Hepatocyte (in vitro differentiated cells): ENCODE measurements at regions not wholly inside any gene's neighbourhood (a gene's known extent, or its start where the extent isn't known, plus 50 kb on each side); places are given as distances from the start of the nearest gene placed in this dataset.

ENCODE experiments used
- DNase-seq: peaks from one replicate; pipeline ENCODE4 v3.0.0-alpha.2; 2016; ENCODE audit warnings: low spot score
- H2AFZ ChIP-seq: fragments of 200-600 bp; sonication (generic); 2 replicates; pipeline ENCODE4 v1.6.0; 2016; ENCODE audit warnings: antibody characterized with exemption, mild to moderate bottlenecking
- H3K27ac ChIP-seq: fragments of 200-600 bp; sonication (generic); 2 replicates; pipeline ENCODE4 v1.5.1; 2016; ENCODE audit warnings: mild to moderate bottlenecking
- H3K27me3 ChIP-seq: fragments of 200-600 bp; sonication (generic); 2 replicates; pipeline ENCODE4 v1.6.1; 2016
- H3K36me3 ChIP-seq: fragments of 200-600 bp; sonication (generic); replicated peaks from 2 replicates; pipeline ENCODE4 v1.5.1; 2016; ENCODE audit warnings: low read depth; ENCODE audit not compliant: insufficient read depth
- H3K4me1 ChIP-seq: fragments of 200-600 bp; sonication (generic); 2 replicates; pipeline ENCODE4 v1.5.1; 2016; ENCODE audit warnings: mild to moderate bottlenecking, moderate library complexity; ENCODE audit not compliant: insufficient read depth
- H3K4me2 ChIP-seq: fragments of 200-600 bp; sonication (generic); 2 replicates; pipeline ENCODE4 v1.6.0; 2016
- H3K4me3 ChIP-seq: fragments of 200-600 bp; sonication (generic); 2 replicates; pipeline ENCODE4 v1.5.1; 2016; ENCODE audit warnings: mild to moderate bottlenecking
- H3K79me2 ChIP-seq: fragments of 200-600 bp; sonication (generic); 2 replicates; pipeline ENCODE4 v1.6.0; 2017; ENCODE audit warnings: mild to moderate bottlenecking
- H3K9me2 ChIP-seq: fragments of 200-600 bp; sonication (generic); replicated peaks from 2 replicates; pipeline ENCODE4 v1.6.0; 2017; ENCODE audit warnings: mild to moderate bottlenecking; ENCODE audit not compliant: insufficient read depth
- H3K9me3 ChIP-seq: fragments of 200-600 bp; sonication (generic); 2 replicates; pipeline ENCODE4 v1.5.1; 2016; ENCODE audit warnings: low read depth, mild to moderate bottlenecking
- H4K20me1 ChIP-seq: fragments of 200-600 bp; sonication (generic); 2 replicates; pipeline ENCODE4 v1.6.0; 2016; ENCODE audit warnings: mild to moderate bottlenecking; ENCODE audit not compliant: insufficient read depth, poor library complexity, severe bottlenecking
- CTCF ChIP-seq: fragments of 200-600 bp; sonication (generic); IDR thresholded peaks from 2 replicates; pipeline ENCODE4 v1.5.1; 2016; ENCODE audit warnings: antibody characterized with exemption, mild to moderate bottlenecking; ENCODE audit not compliant: poor library complexity
- EZH2 ChIP-seq: fragments of 200-600 bp; sonication (generic); IDR thresholded peaks from 2 replicates; pipeline ENCODE4 v1.6.1; 2016; ENCODE audit warnings: antibody characterized with exemption, mild to moderate bottlenecking, borderline replicate concordance
- EZH2phosphoT487 ChIP-seq: fragments of 200-600 bp; sonication (generic); IDR thresholded peaks from one replicate; pipeline ENCODE4 v1.6.1; 2018; ENCODE audit warnings: antibody characterized with exemption, mild to moderate bottlenecking, low read depth, moderate library complexity; ENCODE audit not compliant: unreplicated experiment, severe bottlenecking
- WGBS: methylation state at CpG from one replicate; pipeline ENCODE4 v1.1.6; 2016; ENCODE audit warnings: low lambda C conversion rate; ENCODE audit errors: missing lambda C conversion rate; 5-methylcytosine and 5-hydroxymethylcytosine counted together

GRCh38 chr4:136526517-136526916 is 1005.8 kb downstream of the PCDH18 start:
- H3K9me3 ChIP-seq, result no peaks in the 10 kb centered on the region
- TF ChIP-seq CTCF (no peak), EZH2phosphoT487 (no peak), EZH2 (no peak)
- H3K4me1 ChIP-seq, result no peaks in the 10 kb centered on the region
- 60% methylated on average over 2 of the region's 2 CpGs for WGBS
- H2AFZ ChIP-seq, result no peak overlapping the region
- no peaks in the 10 kb centered on the region for H3K9me2 ChIP-seq
- no peaks in the 10 kb centered on the region for H3K36me3 ChIP-seq
- H4K20me1 ChIP-seq, result no peaks in the 10 kb centered on the region
- H3K4me2 ChIP-seq, result no peak overlapping the region
- DNase-seq, result no peak
- no peaks in the 10 kb centered on the region for H3K27me3 ChIP-seq
- no peaks in the 10 kb centered on the region for H3K79me2 ChIP-seq
- H3K27ac ChIP-seq, result no peak overlapping the region
- no peak overlapping the region for H3K4me3 ChIP-seq

GRCh38 chr4:136524039-136524438 is 1008.3 kb downstream of the PCDH18 start:
- H3K4me1 ChIP-seq, result no peaks in the 10 kb centered on the region
- TF ChIP-seq EZH2 (no peak), CTCF (no peak), EZH2phosphoT487 (no peak)
- H3K27me3 ChIP-seq, result no peaks in the 10 kb centered on the region
- no peak for DNase-seq
- H3K79me2 ChIP-seq, result no peaks in the 10 kb centered on the region
- no peaks in the 10 kb centered on the region for H4K20me1 ChIP-seq
- H3K4me2 ChIP-seq, result no peak overlapping the region
- no peak overlapping the region for H3K27ac ChIP-seq
- WGBS, result 86% methylated on average over 2 of the region's 2 CpGs
- no peaks in the 10 kb centered on the region for H3K36me3 ChIP-seq
- H3K4me3 ChIP-seq, result no peak overlapping the region
- no peaks in the 10 kb centered on the region for H3K9me2 ChIP-seq
- no peak overlapping the region for H2AFZ ChIP-seq
- H3K9me3 ChIP-seq, result no peaks in the 10 kb centered on the region

GRCh38 chr4:136516371-136516770 is 1015.9 kb downstream of the PCDH18 start:
- Histone ChIP-seq H3K4me1 (no peaks in the 10 kb centered on the region), H3K27me3 (no peaks in the 10 kb centered on the region), H3K9me3 (no peaks in the 10 kb centered on the region), H3K79me2 (no peaks in the 10 kb centered on the region), H2AFZ (no peak overlapping the region), H3K4me3 (no peak overlapping the region), H3K9me2 (no peaks in the 10 kb centered on the region), H3K4me2 (no peak overlapping the region), H3K36me3 (no peaks in the 10 kb centered on the region), H3K27ac (no peak overlapping the region), H4K20me1 (no peaks in the 10 kb centered on the region)
- TF ChIP-seq CTCF (no peak), EZH2phosphoT487 (no peak), EZH2 (no peak)
- DNase-seq, result no peak
- WGBS, result 82% methylated on average over 3 of the region's 3 CpGs

GRCh38 chr4:136505020-136505419 is 1027.3 kb downstream of the PCDH18 start:
- H3K4me2 ChIP-seq, result no peak overlapping the region
- no peaks in the 10 kb centered on the region for H4K20me1 ChIP-seq
- H3K27ac ChIP-seq, result no peak overlapping the region
- no peaks in the 10 kb centered on the region for H3K9me3 ChIP-seq
- no peaks in the 10 kb centered on the region for H3K27me3 ChIP-seq
- WGBS, result 85% methylated on average over 1 of the region's 1 CpG
- no peaks in the 10 kb centered on the region for H3K36me3 ChIP-seq
- TF ChIP-seq EZH2phosphoT487, result no peak
- TF ChIP-seq CTCF, result no peak
- TF ChIP-seq EZH2, result no peak
- H2AFZ ChIP-seq, result no peak overlapping the region
- no peaks in the 10 kb centered on the region for H3K4me1 ChIP-seq
- no peak for DNase-seq
- H3K9me2 ChIP-seq, result no peaks in the 10 kb centered on the region
- no peak overlapping the region for H3K4me3 ChIP-seq
- H3K79me2 ChIP-seq, result no peaks in the 10 kb centered on the region
